WI38 (cell line): ENCODE measurements at regions not wholly inside any gene's neighbourhood (a gene's known extent, or its start where the extent isn't known, plus 50 kb on each side); places are given as distances from the start of the nearest gene placed in this dataset.

Experiments used
- H3K4me3 ChIP-seq: 2 replicates; pipeline ENCODE4 v1.5.1; 2011; ENCODE audit warnings: low read depth, mild to moderate bottlenecking, control low read depth, low read length
- TF ChIP-seq, protein P1 (sequence below): IDR thresholded peaks from 2 replicates; pipeline ENCODE4 v1.5.1; 2012; ENCODE audit warnings: low read depth, mild to moderate bottlenecking, control low read depth, low read length

DNA sequence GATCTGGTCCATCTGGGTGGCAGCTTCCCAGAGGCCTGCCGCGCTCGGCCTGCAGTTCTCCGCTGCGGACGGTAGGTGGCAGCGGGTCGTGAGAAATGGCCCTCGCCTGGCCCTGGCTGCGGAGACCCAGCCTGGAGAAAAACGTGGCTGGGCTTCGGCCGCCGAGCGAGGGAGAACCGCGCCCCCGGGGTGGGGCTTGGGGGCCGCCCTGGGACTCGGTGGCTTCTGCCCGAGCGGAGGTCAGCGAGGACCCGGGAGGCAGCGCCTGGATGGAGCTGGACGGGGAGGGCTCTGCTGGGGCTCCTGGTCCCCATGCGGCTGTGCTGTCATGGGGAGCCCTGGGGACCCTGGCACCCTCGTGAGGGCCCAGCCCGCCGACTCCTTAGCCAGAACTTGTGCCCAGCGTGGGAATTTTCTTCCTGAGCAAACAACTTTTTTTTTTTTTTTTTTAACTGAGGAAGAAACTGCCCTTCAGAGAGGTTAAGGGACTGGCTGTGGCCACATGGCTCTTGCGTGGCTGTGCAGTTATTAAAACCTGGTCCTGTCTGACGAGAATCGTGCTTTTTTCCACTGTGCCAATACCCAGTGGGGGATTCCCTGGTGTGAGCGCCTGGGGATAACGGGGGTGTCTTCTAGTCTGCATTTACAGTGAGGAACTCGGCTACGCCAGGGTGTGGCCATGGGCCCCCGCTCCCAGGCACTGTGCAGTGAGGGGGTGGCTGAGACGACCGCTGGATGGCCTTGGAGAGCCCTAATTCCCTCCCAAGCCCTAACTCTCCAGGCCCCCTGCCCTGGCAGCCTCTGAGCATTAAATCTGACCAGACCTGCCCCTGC lies 535.6 kb downstream of the INSC start:
- peak overlapping the region; percentile 46 for H3K4me3 ChIP-seq
- TF ChIP-seq, protein P1, sequence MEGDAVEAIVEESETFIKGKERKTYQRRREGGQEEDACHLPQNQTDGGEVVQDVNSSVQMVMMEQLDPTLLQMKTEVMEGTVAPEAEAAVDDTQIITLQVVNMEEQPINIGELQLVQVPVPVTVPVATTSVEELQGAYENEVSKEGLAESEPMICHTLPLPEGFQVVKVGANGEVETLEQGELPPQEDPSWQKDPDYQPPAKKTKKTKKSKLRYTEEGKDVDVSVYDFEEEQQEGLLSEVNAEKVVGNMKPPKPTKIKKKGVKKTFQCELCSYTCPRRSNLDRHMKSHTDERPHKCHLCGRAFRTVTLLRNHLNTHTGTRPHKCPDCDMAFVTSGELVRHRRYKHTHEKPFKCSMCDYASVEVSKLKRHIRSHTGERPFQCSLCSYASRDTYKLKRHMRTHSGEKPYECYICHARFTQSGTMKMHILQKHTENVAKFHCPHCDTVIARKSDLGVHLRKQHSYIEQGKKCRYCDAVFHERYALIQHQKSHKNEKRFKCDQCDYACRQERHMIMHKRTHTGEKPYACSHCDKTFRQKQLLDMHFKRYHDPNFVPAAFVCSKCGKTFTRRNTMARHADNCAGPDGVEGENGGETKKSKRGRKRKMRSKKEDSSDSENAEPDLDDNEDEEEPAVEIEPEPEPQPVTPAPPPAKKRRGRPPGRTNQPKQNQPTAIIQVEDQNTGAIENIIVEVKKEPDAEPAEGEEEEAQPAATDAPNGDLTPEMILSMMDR = peak; percentile 95

DNA sequence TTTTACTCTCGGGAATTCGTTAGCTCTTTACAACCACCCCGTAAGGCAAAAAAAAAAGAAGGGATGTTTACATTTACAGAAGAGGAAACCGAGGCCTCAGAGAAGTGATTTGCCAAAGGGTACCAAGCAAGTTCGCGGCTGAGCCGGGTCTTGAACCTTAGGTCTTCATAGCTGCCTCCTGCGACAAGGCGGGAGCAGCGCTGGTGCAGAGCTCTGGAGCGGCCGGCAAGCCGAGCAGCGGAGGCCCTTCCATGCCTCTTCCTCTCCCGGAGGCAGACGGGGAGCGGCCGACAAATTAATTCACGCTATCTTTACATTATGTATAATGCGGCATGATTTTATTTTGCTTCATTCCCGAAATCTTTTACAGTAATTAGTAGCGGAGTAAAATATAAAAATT lies 536.3 kb downstream of the INSC start:
- H3K4me3 ChIP-seq = no peak overlapping the region

DNA sequence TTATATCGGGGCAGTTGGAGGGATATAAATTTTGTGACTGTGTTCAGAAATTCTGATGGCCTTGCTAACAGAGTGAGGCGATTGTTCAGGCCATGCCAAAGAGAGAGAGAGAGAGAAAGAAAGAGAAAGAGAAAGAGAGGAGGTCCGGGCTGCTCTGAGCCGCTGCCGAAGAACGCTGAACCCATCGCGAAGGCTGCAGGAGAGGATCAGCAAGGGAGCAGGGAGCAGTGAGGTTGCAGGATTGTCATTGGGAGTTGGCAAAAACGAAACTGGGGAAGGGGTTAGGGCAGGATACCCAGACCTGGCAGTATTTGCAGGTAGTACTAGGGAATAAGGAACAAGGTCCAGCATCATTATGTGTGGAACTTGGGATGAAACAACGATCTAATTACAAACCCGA lies 537.1 kb downstream of the INSC start:
- TF ChIP-seq, protein P1 = no peak
- H3K4me3 ChIP-seq = no peak overlapping the region

More for the DNA sequence above, 536.3 kb downstream of the INSC start:
- TF ChIP-seq, protein P1 = no peak

DNA sequence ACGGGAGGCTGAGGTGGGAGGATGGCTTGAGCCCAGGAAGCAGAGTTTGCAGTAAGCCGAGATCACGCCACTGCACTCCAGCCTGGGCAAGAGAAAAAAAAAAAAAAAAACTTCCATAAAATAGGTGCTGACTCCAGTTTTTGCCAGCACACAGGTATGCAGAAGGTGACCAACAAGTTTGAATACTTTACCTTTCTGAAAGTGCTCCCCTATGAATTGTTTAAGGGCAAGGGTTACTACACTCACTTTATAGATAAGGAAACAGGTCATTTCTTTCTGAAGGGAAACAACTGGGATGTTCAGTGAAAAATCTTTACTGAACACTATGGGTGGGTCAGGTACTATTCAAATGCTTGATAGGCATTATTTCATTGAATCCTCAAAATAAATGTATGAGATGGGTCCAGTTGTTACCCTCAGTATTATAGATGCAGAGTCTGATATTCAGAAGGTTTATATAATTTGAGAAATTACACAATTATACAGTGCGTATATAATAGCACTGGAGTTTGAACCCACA lies 538.5 kb downstream of the INSC start:
- TF ChIP-seq, protein P1 = no peak
- no peak overlapping the region for H3K4me3 ChIP-seq

DNA sequence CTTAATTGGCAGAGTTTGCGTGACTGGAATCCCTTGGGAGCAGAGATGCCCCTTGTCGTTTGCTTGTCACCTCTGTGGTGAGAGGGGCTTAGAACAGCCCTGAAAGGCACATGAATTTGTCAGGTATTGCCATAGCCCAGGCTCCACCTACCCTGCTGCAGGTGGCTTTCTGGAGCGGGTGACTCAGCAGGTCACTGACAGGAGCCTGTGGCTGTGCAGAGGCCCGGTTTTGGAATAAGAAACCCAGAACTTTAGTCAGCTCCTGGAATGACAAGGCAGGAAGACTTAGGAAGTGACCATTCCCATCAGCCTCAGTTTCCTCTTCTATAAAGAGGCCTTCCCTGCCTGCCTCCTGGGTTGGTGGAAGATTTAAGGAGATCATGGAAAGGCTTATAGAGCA lies 539.7 kb downstream of the INSC start:
- no peak overlapping the region for H3K4me3 ChIP-seq
- TF ChIP-seq, protein P1 = no peak

DNA sequence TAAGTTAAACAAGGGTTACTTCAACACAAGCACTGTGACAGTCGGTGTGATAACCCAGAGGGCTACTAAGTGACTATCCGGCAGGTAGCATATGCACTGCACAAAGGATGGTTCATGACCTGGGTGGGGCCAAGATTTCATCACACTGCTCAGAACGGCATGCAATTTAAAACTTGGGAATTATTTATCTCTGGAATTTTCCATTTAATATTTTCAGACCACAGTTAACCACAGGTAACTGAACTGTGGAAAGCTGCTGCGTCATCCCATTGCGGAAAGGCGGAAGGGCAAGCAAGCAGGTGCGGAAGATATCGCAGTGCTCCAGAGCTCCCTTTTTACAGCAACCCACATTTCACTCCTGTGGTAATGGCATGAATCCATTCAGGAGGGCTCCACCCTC lies 540.8 kb downstream of the INSC start:
- H3K4me3 ChIP-seq = no peak overlapping the region
- TF ChIP-seq, protein P1 = no peak

DNA sequence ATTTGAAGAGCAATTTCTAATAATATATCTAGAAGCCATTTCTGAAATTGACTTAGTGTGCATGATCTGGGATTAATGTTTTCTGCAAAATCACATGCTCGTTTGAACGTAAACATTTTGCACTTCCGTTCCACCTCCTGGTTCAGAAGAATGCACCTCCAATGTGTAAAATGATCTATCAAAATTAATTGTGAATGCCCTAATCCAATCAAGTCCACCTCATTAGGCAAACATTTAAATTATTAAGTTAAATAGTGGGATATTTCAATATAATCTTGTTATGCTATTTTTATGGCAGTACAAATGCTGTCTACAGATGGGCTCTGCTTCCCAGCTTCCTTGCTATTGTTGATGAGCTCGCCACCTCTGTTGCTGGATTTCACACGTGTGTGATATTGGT lies 542.5 kb downstream of the INSC start:
- no peak overlapping the region for H3K4me3 ChIP-seq
- TF ChIP-seq, protein P1 = no peak
